IMR-90 (cell line): ENCODE measurements at regions not wholly inside any gene's neighbourhood (a gene's known extent, or its start where the extent isn't known, plus 50 kb on each side); places are given as distances from the start of the nearest gene placed in this dataset.

Experiments
- ATAC-seq: fragments of 200-7000 bp; cut with Tn5 transposase; 2 replicates; pipeline ENCODE4 v1.9.1; 2020; ENCODE audit warnings: low read depth, mild to moderate bottlenecking, moderate library complexity
- BruUV-seq: library from RNA; stranded (reverse); fragments of 400-500 nt; replicated peaks from 2 replicates; lab custom pipeline; 2021; lab: Mats Ljungman, UMichigan
- CTCF ChIA-PET: fragments of 300-600 bp; formaldehyde crosslinking; extraction: SDS; loops from one replicate; lab custom pipeline; 2021; ENCODE audit warnings: antibody characterized with exemption; lab: Yijun Ruan, JAX
- POLR2A ChIA-PET: fragments of 300-600 bp; sonication (Branson Sonifier 250); formaldehyde crosslinking; loops from one replicate; lab custom pipeline; 2022; ENCODE audit warnings: antibody characterized with exemption; ENCODE audit not compliant: unreplicated experiment; lab: Charles Lee
- DNase-seq: peaks from one replicate; pipeline ENCODE4 v3.0.0; 2013
- H2AFZ ChIP-seq: replicated peaks from 2 replicates; pipeline ENCODE3; 2013; ENCODE audit warnings: low read length, mild to moderate bottlenecking; ENCODE audit not compliant: poor library complexity
- H2AK5ac ChIP-seq: 2 replicates; pipeline ENCODE4 v1.6.1; 2013; ENCODE audit warnings: low read depth, low read length, inconsistent platforms
- H2AK9ac ChIP-seq: replicated peaks from 2 replicates; pipeline ENCODE3; 2013; ENCODE audit warnings: mild to moderate bottlenecking, low read depth, low read length, moderate library complexity; ENCODE audit not compliant: poor library complexity
- H2BK120ac ChIP-seq: 2 replicates; pipeline ENCODE4 v1.6.1; 2013; ENCODE audit warnings: low read depth, low read length, inconsistent platforms
- H2BK15ac ChIP-seq: 3 replicates; pipeline ENCODE4 v1.6.1; 2013; ENCODE audit warnings: low read depth, low read length, inconsistent platforms
- H2BK20ac ChIP-seq: 2 replicates; pipeline ENCODE4 v1.6.1; 2013; ENCODE audit warnings: low read depth, mild to moderate bottlenecking, inconsistent platforms, low read length, moderate library complexity
- H2BK5ac ChIP-seq: 2 replicates; pipeline ENCODE4 v1.6.1; 2013; ENCODE audit warnings: mild to moderate bottlenecking, low read depth, low read length, inconsistent platforms; ENCODE audit not compliant: poor library complexity, severe bottlenecking
- H3K14ac ChIP-seq: replicated peaks from 2 replicates; pipeline ENCODE4 v1.6.1; 2013; ENCODE audit warnings: low read depth, low read length, inconsistent platforms
- H3K18ac ChIP-seq: 2 replicates; pipeline ENCODE4 v1.6.1; 2013; ENCODE audit warnings: low read depth, low read length, control low read depth
- H3K23ac ChIP-seq: 2 replicates; pipeline ENCODE4 v1.6.1; 2013; ENCODE audit warnings: low read depth, low read length, inconsistent platforms
- H3K27ac ChIP-seq: 2 replicates; pipeline ENCODE4 v1.5.1; 2013; ENCODE audit warnings: mild to moderate bottlenecking, control low read depth, low read length; ENCODE audit not compliant: insufficient read depth
- H3K27me3 ChIP-seq: 2 replicates; pipeline ENCODE4 v1.6.1; 2013; ENCODE audit warnings: low read length; ENCODE audit not compliant: control insufficient read depth, insufficient read depth
- H3K36me3 ChIP-seq: 2 replicates; pipeline ENCODE4 v1.6.1; 2013; ENCODE audit warnings: low read length, mixed read lengths; ENCODE audit not compliant: control insufficient read depth, insufficient read depth
- H3K4ac ChIP-seq: 2 replicates; pipeline ENCODE4 v1.6.1; 2013; ENCODE audit warnings: low read depth, low read length, inconsistent platforms
- H3K4me1 ChIP-seq: 2 replicates; pipeline ENCODE4 v1.6.1; 2013; ENCODE audit warnings: low read length, mixed read lengths; ENCODE audit not compliant: control insufficient read depth, insufficient read depth
- H3K4me2 ChIP-seq: 2 replicates; pipeline ENCODE4 v1.6.1; 2013; ENCODE audit warnings: low read depth, mild to moderate bottlenecking, control low read depth, low read length, moderate library complexity
- H3K4me3 ChIP-seq: 2 replicates; pipeline ENCODE4 v1.5.1; 2013; ENCODE audit warnings: low read depth, mild to moderate bottlenecking, control low read depth, low read length, moderate library complexity; ENCODE audit not compliant: insufficient read depth
- H3K56ac ChIP-seq: 2 replicates; pipeline ENCODE4 v1.6.1; 2013; ENCODE audit warnings: low read length, inconsistent platforms; ENCODE audit not compliant: insufficient read depth; ENCODE audit errors: extremely low read depth
- H3K79me1 ChIP-seq, 2 experiments: 2 replicates each; pipeline ENCODE4 v1.6.1; 2013; ENCODE audit warnings: low read length in 2 of 2, inconsistent platforms in 1 of 2, low read depth in 1 of 2
- H3K9ac ChIP-seq: 2 replicates; pipeline ENCODE4 v1.6.1; 2013; ENCODE audit warnings: low read depth, low read length, control low read depth
- H3K9me1 ChIP-seq: 2 replicates; pipeline ENCODE4 v1.6.1; 2013; ENCODE audit warnings: low read length, inconsistent platforms; ENCODE audit not compliant: insufficient read depth
- H3K9me3 ChIP-seq: 2 replicates; pipeline ENCODE4 v1.6.1; 2013; ENCODE audit warnings: low read length; ENCODE audit not compliant: control insufficient read depth, insufficient read depth
- H4K20me1 ChIP-seq: 2 replicates; pipeline ENCODE4 v1.6.1; 2013; ENCODE audit warnings: low read length, inconsistent platforms; ENCODE audit not compliant: insufficient read depth
- H4K5ac ChIP-seq: 2 replicates; pipeline ENCODE4 v1.6.1; 2013; ENCODE audit warnings: mild to moderate bottlenecking, low read depth, low read length, control low read depth
- H4K8ac ChIP-seq, 2 experiments: 2 replicates each; pipeline ENCODE4 v1.6.1; 2013; ENCODE audit warnings: low read depth in 2 of 2, low read length in 2 of 2, control low read depth in 1 of 2, inconsistent platforms in 1 of 2
- H4K91ac ChIP-seq: 2 replicates; pipeline ENCODE4 v1.6.1; 2013; ENCODE audit warnings: low read depth, low read length, inconsistent platforms; ENCODE audit not compliant: insufficient read depth
- MAFK ChIP-seq: IDR thresholded peaks from 2 replicates; pipeline ENCODE4 v1.6.1; 2012; ENCODE audit warnings: low read depth, low read length, improper control_type of control experiment
- MAZ ChIP-seq: IDR thresholded peaks from 2 replicates; pipeline ENCODE4 v1.6.1; 2012; ENCODE audit warnings: low read depth, mild to moderate bottlenecking, low read length, improper control_type of control experiment, moderate library complexity, borderline replicate concordance
- WGBS, 2 experiments: methylation state at CpG; one replicate each; pipeline versions ENCODE4 v1.1.5 to v1.1.7; 2013; ENCODE audit warnings: missing lambda C conversion rate in 2 of 2; ENCODE audit not compliant: insufficient read length in 1 of 2; ENCODE audit errors: extremely low coverage in 2 of 2; 5-methylcytosine and 5-hydroxymethylcytosine counted together
- dilution Hi-C: fragments of 300-500 bp; cut with HindIII; formaldehyde crosslinking; loops from one replicate; pipeline ENCODE4 v1.14.3; 2018; ENCODE audit warnings: low sequenced_read_pairs; ENCODE audit not compliant: unreplicated experiment
- in situ Hi-C: fragments of 300-500 bp; cut with MboI; formaldehyde crosslinking; loops from 3 replicates; pipeline ENCODE4 v1.14.3; 2019; ENCODE audit warnings: low sequenced_read_pairs, inconsistent platforms, mixed read lengths
- intact Hi-C: fragments of 100-400 bp; cut with micrococcal nuclease; formaldehyde crosslinking; loops from 2 replicates; pipeline ENCODE4 v1.10.0; 2022

DNA sequence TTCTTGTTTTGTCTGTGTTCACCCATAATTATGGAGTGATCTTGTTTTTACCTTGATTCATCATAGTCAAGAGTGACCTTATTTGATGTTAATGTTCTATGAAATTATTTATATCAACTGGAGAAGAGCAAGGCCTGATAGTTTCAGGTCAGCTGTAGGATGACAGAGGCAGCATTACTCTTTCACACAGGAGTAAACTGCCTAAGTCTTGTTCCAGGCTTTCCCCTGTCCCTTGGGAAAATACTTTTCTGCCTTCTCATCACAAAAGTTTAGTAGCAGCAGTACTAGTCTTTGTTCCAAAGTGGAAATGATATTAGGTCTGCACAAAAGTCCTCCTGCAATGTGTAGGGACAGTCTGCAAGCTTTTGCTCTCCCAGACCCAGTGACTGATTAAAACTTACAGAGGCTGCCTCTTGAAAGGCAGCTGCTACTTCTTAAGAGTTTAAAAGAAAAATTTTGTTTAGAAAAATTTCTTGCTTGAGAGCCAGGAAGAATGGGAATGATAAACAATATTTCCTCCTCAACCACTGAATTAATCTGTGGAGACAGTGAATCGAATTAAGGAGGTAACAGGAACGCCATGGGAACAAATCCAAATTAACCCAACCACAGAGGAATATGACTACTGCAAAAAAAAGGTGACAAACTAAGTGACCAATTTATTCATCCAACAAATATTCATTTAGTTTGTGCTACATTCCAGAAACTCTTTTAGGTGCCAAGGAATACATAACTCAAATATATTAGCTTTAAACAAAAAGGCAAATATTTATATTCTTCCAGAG lies 991.4 kb upstream of the PABPC4L start:
- no TSS peak for BruUV-seq
- intact Hi-C loops (no loop called here), in situ Hi-C loops (no loop called here), dilution Hi-C loops (no loop called here)
- H3K56ac ChIP-seq, result no peak overlapping the region
- no peak overlapping the region for H3K4ac ChIP-seq
- H3K9me3 ChIP-seq, result no peaks in the 10 kb centered on the region; the same call in 1 of the 2 replicates
- no peak overlapping the region for H2BK15ac ChIP-seq
- H3K9ac ChIP-seq, result no peak overlapping the region
- H2BK5ac ChIP-seq, result no peak overlapping the region
- ChIA-PET POLR2A (no interaction called here), CTCF (no interaction called here)
- no CpG with 5 or more reads among the region's 2 CpGs for WGBS, 2 experiments
- H3K79me1 ChIP-seq, result no peaks in the 10 kb centered on the region
- no peak overlapping the region for H2BK120ac ChIP-seq
- no peak overlapping the region for H2AFZ ChIP-seq
- H3K27ac ChIP-seq, result no peak overlapping the region
- H3K4me3 ChIP-seq, result no peak overlapping the region
- DNase-seq (peak; percentile 7), ATAC-seq (peak; percentile 67)
- H4K8ac ChIP-seq, result no peak overlapping the region
- no peak overlapping the region; the same call in 1 of the 2 replicates for H3K18ac ChIP-seq
- H3K4me2 ChIP-seq, result no peak overlapping the region
- TF ChIP-seq MAZ (no peak), MAFK (0 out of 2 replicates have a peak, but pooled peaks have one; percentile 12)
- no peaks in the 10 kb centered on the region for H3K27me3 ChIP-seq
- H4K5ac ChIP-seq, result no peak overlapping the region
- H4K91ac ChIP-seq, result no peak overlapping the region
- no peaks in the 10 kb centered on the region for H4K20me1 ChIP-seq
- H2AK5ac ChIP-seq, result no peak overlapping the region
- no peak overlapping the region for H2AK9ac ChIP-seq
- no peaks in the 10 kb centered on the region for H3K4me1 ChIP-seq
- H3K23ac ChIP-seq, result no peak overlapping the region
- no peak overlapping the region for H3K14ac ChIP-seq
- H3K9me1 ChIP-seq, result no peaks in the 10 kb centered on the region
- H3K36me3 ChIP-seq, result no peaks in the 10 kb centered on the region
- no peak overlapping the region for H2BK20ac ChIP-seq
